ENCODE measurements at regions not wholly inside any gene's neighbourhood (a gene's known extent, or its start where the extent isn't known, plus 50 kb on each side); places are given as distances from the start of the nearest gene placed in this dataset.

DNA sequence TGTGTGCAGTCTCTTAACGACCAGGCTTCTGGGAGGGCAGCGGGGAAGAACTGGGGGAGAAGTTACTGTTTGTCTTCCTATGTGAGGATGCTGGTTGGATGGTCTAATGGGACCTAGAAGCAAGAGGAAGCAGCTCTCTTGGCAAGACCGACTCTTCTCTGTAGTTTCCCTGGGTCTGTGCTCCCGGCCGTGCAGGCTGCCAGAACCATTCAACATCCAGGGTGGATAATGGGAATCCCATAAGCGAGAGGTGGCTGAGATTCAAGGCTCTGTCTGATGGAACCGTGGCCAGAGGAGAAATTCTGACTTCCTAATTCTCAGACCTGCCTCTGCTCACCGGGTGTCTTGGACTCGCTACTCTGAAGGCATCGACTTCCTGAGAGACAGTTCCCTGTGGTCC is 561.0 kb upstream of the TBX3 start:
- Histone ChIP-seq H3K4me3 (ENCODE audit: insufficient read length, low read depth) (no peak overlapping the region), H3K27me3 (ENCODE audit: insufficient read depth, insufficient read length) (no peaks in the 10 kb centered on the region), H3K9me3 (ENCODE audit: insufficient read depth, low read length) (peaks cover 9% of the 10 kb centered on the region), H3K9ac (ENCODE audit: insufficient read length, low read depth) (no peak overlapping the region), H3K36me3 (ENCODE audit: insufficient read depth, insufficient read length, low read length) (no peaks in the 10 kb centered on the region), H3K4me1 (ENCODE audit: insufficient read depth, insufficient read length) (no peaks in the 10 kb centered on the region)
- TF ChIP-seq YY1 (IDR thresholded peaks at IDR 0.05; ENCODE audit: insufficient read depth, insufficient read length) (no peak), SUZ12 (IDR thresholded peaks at IDR 0.05; ENCODE audit: extremely low read depth, insufficient read depth, insufficient read length) (no peak), ZNF274 (IDR thresholded peaks at IDR 0.05; ENCODE audit: low read depth, low read length) (no peak)
- DNase-seq (ENCODE audit: low read depth, low spot score), result no peak

DNA sequence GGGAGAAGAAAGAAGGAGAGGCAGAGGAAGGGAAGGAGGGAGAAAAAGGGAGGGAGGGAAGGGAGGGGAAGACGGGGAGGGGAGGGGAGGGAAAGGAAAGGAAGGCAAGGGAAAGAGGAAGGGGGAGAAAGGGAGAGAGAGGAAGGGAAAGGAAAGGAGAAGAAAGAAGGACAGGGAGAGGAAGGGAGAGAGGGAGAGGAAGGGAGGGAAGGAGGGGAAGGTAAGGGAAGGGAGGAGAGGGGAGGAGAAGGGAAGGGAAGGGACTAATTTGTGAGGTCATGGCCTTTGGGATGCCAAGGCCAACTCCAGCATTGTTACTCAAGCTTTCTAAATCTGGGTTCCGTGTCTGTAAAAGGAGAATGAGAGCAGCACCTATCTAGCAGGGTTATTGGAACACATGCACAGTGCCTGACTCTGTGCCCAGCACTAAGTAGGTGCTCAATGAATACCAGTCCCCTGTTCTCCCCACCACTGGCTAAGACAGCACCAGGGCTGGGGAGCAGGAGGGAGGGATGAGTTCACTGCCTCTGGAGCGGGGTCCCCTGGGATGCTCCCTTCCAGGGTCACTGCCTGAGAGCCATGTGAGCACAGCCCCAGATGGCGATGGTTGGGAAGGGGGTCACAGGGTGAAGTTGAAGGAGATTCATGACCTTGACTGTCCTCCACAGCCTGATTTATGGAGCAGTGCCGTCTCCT is 560.1 kb upstream of the TBX3 start:
- Histone ChIP-seq H3K36me3 (ENCODE audit: insufficient read depth, insufficient read length, low read length) (no peaks in the 10 kb centered on the region), H3K4me1 (ENCODE audit: insufficient read depth, insufficient read length) (no peaks in the 10 kb centered on the region), H3K9me3 (ENCODE audit: insufficient read depth, low read length) (peaks cover 6% of the 10 kb centered on the region), H3K27me3 (ENCODE audit: insufficient read depth, insufficient read length) (no peaks in the 10 kb centered on the region), H3K4me3 (ENCODE audit: insufficient read length, low read depth) (no peak overlapping the region), H3K9ac (ENCODE audit: insufficient read length, low read depth) (no peak overlapping the region)
- no peak for TF ChIP-seq SUZ12 (IDR thresholded peaks at IDR 0.05; ENCODE audit: extremely low read depth, insufficient read depth, insufficient read length)
- no peak for TF ChIP-seq ZNF274 (IDR thresholded peaks at IDR 0.05; ENCODE audit: low read depth, low read length)
- no peak for TF ChIP-seq YY1 (IDR thresholded peaks at IDR 0.05; ENCODE audit: insufficient read depth, insufficient read length)
- DNase-seq (ENCODE audit: low read depth, low spot score), result no peak

DNA sequence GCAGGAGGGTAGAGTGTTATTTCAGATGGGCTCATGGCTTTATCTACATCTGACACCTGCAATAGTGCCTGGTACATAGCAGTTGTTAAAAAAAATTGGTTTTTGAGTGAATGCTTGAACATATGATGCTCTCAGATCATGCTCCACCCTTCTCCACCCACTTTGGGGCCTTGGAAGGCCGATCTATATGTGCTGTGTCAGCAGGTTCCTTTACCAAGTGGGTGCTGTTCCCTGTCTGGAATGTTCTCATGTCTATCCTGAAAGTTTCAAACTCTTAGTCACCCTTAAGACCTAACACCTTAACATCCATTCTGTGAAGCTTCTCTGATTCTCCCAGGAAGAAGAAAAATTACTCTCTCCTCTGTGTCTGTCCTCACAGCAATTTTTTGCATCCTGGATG is 556.3 kb upstream of the TBX3 start:
- DNase-seq (ENCODE audit: low read depth, low spot score), result no peak
- Histone ChIP-seq H3K9ac (ENCODE audit: insufficient read length, low read depth) (no peak overlapping the region), H3K4me1 (ENCODE audit: insufficient read depth, insufficient read length) (no peaks in the 10 kb centered on the region), H3K27me3 (ENCODE audit: insufficient read depth, insufficient read length) (no peaks in the 10 kb centered on the region), H3K36me3 (ENCODE audit: insufficient read depth, insufficient read length, low read length) (no peaks in the 10 kb centered on the region), H3K9me3 (ENCODE audit: insufficient read depth, low read length) (no peaks in the 10 kb centered on the region), H3K4me3 (ENCODE audit: insufficient read length, low read depth) (no peak overlapping the region)
- TF ChIP-seq SUZ12 (IDR thresholded peaks at IDR 0.05; ENCODE audit: extremely low read depth, insufficient read depth, insufficient read length) (no peak), ZNF274 (IDR thresholded peaks at IDR 0.05; ENCODE audit: low read depth, low read length) (no peak), YY1 (IDR thresholded peaks at IDR 0.05; ENCODE audit: insufficient read depth, insufficient read length) (no peak)

DNA sequence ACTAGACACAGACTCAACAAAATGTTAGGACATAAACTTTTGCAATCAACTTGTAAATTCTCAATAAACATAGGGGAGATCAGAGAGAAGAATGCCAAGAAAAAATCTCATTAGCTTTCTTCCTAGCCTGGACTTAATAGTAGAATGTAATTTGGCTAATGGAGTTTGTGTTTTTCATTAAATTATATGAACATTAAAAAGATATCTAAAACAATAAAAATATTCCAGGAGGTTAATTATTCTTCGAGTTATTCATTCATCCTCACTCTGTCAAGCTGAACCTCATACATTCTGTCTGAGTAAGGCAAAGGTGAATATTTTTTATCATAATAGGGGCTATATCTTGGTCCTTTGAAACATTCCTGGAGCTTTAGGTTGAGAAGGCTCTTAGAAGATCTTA is 551.9 kb upstream of the TBX3 start:
- TF ChIP-seq YY1 (IDR thresholded peaks at IDR 0.05; ENCODE audit: insufficient read depth, insufficient read length), result no peak
- TF ChIP-seq SUZ12 (IDR thresholded peaks at IDR 0.05; ENCODE audit: extremely low read depth, insufficient read depth, insufficient read length), result no peak
- no peak for TF ChIP-seq ZNF274 (IDR thresholded peaks at IDR 0.05; ENCODE audit: low read depth, low read length)
- no peak for DNase-seq (ENCODE audit: low read depth, low spot score)
- no peaks in the 10 kb centered on the region for H3K4me1 ChIP-seq (ENCODE audit: insufficient read depth, insufficient read length)
- no peak overlapping the region for H3K9ac ChIP-seq (ENCODE audit: insufficient read length, low read depth)
- no peak overlapping the region for H3K4me3 ChIP-seq (ENCODE audit: insufficient read length, low read depth)
- no peaks in the 10 kb centered on the region for H3K9me3 ChIP-seq (ENCODE audit: insufficient read depth, low read length)
- no peaks in the 10 kb centered on the region for H3K27me3 ChIP-seq (ENCODE audit: insufficient read depth, insufficient read length)
- no peaks in the 10 kb centered on the region for H3K36me3 ChIP-seq (ENCODE audit: insufficient read depth, insufficient read length, low read length)

DNA sequence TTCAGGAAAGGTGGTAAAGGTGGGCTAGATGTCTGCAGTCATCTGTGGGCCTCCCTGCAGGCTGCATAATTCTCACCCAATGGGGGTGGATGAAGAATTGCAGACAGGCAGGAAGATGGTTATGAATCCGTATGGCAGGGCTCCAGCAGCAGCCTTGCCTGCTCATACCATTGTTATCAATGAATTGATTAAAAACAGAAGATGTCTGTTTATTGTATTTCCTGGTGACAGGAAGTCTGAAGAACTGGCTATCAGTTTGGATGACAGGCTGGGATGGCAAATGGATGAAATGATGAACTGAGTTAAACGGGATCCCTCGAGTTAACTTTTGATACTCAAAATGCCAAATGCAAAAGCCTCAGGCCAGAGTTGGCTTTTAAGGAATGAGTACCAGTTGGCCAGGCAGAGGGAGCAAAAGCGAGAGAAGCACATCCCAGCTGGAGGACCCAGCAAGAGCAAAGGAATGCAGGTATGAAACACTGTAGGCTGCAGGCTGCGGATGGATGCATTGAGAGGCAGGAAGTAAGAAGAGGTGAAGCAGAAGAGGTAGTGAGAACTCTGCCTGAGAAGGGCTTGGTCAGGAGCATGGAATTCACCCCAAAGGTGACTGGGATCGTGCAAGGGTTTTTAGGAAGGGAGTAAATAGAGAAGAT is 550.0 kb upstream of the TBX3 start:
- no peaks in the 10 kb centered on the region for H3K4me1 ChIP-seq (ENCODE audit: insufficient read depth, insufficient read length)
- H3K9me3 ChIP-seq (ENCODE audit: insufficient read depth, low read length), result no peaks in the 10 kb centered on the region
- no peaks in the 10 kb centered on the region for H3K36me3 ChIP-seq (ENCODE audit: insufficient read depth, insufficient read length, low read length)
- DNase-seq (ENCODE audit: low read depth, low spot score), result no peak
- no peaks in the 10 kb centered on the region for H3K27me3 ChIP-seq (ENCODE audit: insufficient read depth, insufficient read length)
- no peak overlapping the region for H3K4me3 ChIP-seq (ENCODE audit: insufficient read length, low read depth)
- no peak for TF ChIP-seq YY1 (IDR thresholded peaks at IDR 0.05; ENCODE audit: insufficient read depth, insufficient read length)
- no peak for TF ChIP-seq SUZ12 (IDR thresholded peaks at IDR 0.05; ENCODE audit: extremely low read depth, insufficient read depth, insufficient read length)
- TF ChIP-seq ZNF274 (IDR thresholded peaks at IDR 0.05; ENCODE audit: low read depth, low read length), result no peak
- no peak overlapping the region for H3K9ac ChIP-seq (ENCODE audit: insufficient read length, low read depth)

DNA sequence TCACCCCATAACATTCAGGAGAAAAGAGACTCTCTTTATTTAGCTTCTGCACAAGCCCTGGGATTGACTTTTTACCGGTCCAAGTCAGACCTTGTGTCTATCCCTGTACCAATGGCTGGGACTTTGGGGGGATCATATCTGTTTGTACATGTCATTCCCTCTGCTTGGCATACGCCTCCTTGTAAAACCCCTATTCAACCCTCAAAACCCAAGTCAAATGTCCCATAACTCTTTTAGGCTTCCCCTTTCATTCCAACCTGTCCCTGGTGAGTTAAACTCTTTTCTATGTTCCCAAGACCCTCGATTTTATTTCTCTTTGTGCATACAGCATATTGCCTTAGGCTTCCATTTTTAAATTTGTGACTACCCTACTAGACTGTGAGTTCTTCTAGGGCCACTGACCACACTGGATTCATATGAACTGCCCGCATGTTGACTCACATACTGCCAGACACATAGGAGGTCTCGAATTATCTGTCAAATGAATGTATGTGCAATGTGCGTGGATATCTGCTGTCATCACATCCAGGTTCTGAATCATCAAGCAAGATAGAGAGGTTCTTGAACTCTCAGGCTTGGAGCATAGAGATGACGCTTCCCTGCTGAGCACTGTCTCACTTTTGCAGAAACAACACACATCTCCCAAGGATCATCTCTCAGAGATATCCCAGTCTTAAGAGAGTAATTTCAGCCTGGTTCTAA is 548.6 kb upstream of the TBX3 start:
- H3K27me3 ChIP-seq (ENCODE audit: insufficient read depth, insufficient read length), result no peaks in the 10 kb centered on the region
- no peak for DNase-seq (ENCODE audit: low read depth, low spot score)
- no peaks in the 10 kb centered on the region for H3K36me3 ChIP-seq (ENCODE audit: insufficient read depth, insufficient read length, low read length)
- H3K9me3 ChIP-seq (ENCODE audit: insufficient read depth, low read length), result no peaks in the 10 kb centered on the region
- H3K4me3 ChIP-seq (ENCODE audit: insufficient read length, low read depth), result no peak overlapping the region
- no peak for TF ChIP-seq ZNF274 (IDR thresholded peaks at IDR 0.05; ENCODE audit: low read depth, low read length)
- TF ChIP-seq YY1 (IDR thresholded peaks at IDR 0.05; ENCODE audit: insufficient read depth, insufficient read length), result no peak
- TF ChIP-seq SUZ12 (IDR thresholded peaks at IDR 0.05; ENCODE audit: extremely low read depth, insufficient read depth, insufficient read length), result no peak
- H3K4me1 ChIP-seq (ENCODE audit: insufficient read depth, insufficient read length), result no peaks in the 10 kb centered on the region
- no peak overlapping the region for H3K9ac ChIP-seq (ENCODE audit: insufficient read length, low read depth)

DNA sequence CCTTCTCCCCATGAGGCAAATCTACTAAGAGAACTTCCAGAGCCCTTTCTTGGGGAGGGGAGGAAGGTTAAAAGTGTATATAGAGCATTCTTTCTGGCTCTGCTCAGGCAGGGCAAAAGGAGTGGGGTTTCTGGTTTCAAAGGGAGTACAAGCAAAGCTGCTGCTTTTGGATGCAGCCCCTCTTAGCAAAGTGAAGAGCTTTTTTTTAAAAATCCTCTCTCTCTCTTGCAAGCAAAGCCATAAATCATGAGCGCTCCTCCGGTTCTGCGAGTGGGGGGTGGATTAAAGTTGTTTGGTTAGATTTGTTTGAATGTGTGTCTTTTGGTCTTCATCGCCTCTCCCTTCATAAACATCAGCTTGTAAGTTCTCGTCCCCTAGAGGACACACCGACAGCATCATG is 546.6 kb upstream of the TBX3 start:
- DNase-seq (ENCODE audit: low read depth, low spot score), result no peak
- no peaks in the 10 kb centered on the region for H3K9me3 ChIP-seq (ENCODE audit: insufficient read depth, low read length)
- TF ChIP-seq ZNF274 (IDR thresholded peaks at IDR 0.05; ENCODE audit: low read depth, low read length), result no peak
- TF ChIP-seq YY1 (IDR thresholded peaks at IDR 0.05; ENCODE audit: insufficient read depth, insufficient read length), result no peak
- no peak for TF ChIP-seq SUZ12 (IDR thresholded peaks at IDR 0.05; ENCODE audit: extremely low read depth, insufficient read depth, insufficient read length)
- no peak overlapping the region for H3K4me3 ChIP-seq (ENCODE audit: insufficient read length, low read depth)
- no peaks in the 10 kb centered on the region for H3K36me3 ChIP-seq (ENCODE audit: insufficient read depth, insufficient read length, low read length)
- H3K9ac ChIP-seq (ENCODE audit: insufficient read length, low read depth), result no peak overlapping the region
- H3K27me3 ChIP-seq (ENCODE audit: insufficient read depth, insufficient read length), result no peaks in the 10 kb centered on the region
- no peaks in the 10 kb centered on the region for H3K4me1 ChIP-seq (ENCODE audit: insufficient read depth, insufficient read length)

Measured in NT2/D1 (cell line).